Chondrocyte (in vitro differentiated cells): ENCODE measurements at regions not wholly inside any gene's neighbourhood (a gene's known extent, or its start where the extent isn't known, plus 50 kb on each side); places are given as distances from the start of the nearest gene placed in this dataset.

Experiments used
- DNase-seq: peaks from one replicate; pipeline ENCODE4 v3.0.0; 2021; ENCODE audit warnings: mixed read lengths, low spot score
- H3K27ac Mint-ChIP-seq: one replicate; pipeline ENCODE4 v1.8.0; 2021; ENCODE audit warnings: mild to moderate bottlenecking, moderate library complexity, mixed read lengths; ENCODE audit not compliant: unreplicated experiment
- H3K27me3 Mint-ChIP-seq: 2 replicates; pipeline ENCODE4 v1.8.0; 2021; ENCODE audit warnings: low read depth, mixed read lengths
- H3K36me3 Mint-ChIP-seq: 2 replicates; pipeline ENCODE4 v1.8.0; 2021; ENCODE audit warnings: low read depth, mixed read lengths
- H3K4me1 Mint-ChIP-seq: 2 replicates; pipeline ENCODE4 v1.8.0; 2021; ENCODE audit warnings: low read depth, mild to moderate bottlenecking, mixed read lengths
- H3K4me3 Mint-ChIP-seq: one replicate; pipeline ENCODE4 v1.8.0; 2021; ENCODE audit warnings: mild to moderate bottlenecking, moderate library complexity, mixed read lengths; ENCODE audit not compliant: unreplicated experiment
- H3K9me3 Mint-ChIP-seq: 2 replicates; pipeline ENCODE4 v1.8.0; 2021; ENCODE audit warnings: low read depth, mixed read lengths
- TF ChIP-seq, protein P1 (sequence below): fragments of 200-600 bp; sonication (generic); IDR thresholded peaks from 2 replicates; pipeline ENCODE4 v1.5.0; 2021; ENCODE audit warnings: antibody characterized with exemption, mild to moderate bottlenecking, moderate library complexity

DNA sequence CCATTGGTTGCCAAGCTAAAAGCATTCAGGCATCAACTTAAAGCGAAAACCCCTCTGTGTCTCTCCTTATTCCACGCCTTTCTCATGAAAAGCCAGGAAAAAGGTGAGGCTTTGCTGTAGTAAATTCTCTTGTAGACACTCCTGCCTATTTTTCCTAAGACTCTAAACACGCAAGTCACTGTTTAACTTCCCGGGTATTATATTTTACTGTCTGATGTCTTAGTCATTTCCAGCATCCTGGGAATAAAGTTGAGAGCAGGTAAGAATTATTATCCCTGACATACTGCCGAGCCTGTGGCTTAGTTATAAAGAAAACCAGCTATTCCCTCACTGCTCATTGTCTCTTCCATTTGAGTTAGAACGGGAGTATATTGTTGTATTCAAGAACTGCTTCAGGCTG is 112.4 kb upstream of the GATA6 start:
- Mint-ChIP-seq H3K36me3 (peaks cover 7% of the 10 kb centered on the region), H3K27ac (no peak overlapping the region), H3K27me3 (peaks cover 6% of the 10 kb centered on the region), H3K4me1 (no peaks in the 10 kb centered on the region), H3K4me3 (no peak overlapping the region), H3K9me3 (peaks cover 9% of the 10 kb centered on the region)
- no peak for DNase-seq
- TF ChIP-seq, protein P1, sequence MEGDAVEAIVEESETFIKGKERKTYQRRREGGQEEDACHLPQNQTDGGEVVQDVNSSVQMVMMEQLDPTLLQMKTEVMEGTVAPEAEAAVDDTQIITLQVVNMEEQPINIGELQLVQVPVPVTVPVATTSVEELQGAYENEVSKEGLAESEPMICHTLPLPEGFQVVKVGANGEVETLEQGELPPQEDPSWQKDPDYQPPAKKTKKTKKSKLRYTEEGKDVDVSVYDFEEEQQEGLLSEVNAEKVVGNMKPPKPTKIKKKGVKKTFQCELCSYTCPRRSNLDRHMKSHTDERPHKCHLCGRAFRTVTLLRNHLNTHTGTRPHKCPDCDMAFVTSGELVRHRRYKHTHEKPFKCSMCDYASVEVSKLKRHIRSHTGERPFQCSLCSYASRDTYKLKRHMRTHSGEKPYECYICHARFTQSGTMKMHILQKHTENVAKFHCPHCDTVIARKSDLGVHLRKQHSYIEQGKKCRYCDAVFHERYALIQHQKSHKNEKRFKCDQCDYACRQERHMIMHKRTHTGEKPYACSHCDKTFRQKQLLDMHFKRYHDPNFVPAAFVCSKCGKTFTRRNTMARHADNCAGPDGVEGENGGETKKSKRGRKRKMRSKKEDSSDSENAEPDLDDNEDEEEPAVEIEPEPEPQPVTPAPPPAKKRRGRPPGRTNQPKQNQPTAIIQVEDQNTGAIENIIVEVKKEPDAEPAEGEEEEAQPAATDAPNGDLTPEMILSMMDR = no peak

DNA sequence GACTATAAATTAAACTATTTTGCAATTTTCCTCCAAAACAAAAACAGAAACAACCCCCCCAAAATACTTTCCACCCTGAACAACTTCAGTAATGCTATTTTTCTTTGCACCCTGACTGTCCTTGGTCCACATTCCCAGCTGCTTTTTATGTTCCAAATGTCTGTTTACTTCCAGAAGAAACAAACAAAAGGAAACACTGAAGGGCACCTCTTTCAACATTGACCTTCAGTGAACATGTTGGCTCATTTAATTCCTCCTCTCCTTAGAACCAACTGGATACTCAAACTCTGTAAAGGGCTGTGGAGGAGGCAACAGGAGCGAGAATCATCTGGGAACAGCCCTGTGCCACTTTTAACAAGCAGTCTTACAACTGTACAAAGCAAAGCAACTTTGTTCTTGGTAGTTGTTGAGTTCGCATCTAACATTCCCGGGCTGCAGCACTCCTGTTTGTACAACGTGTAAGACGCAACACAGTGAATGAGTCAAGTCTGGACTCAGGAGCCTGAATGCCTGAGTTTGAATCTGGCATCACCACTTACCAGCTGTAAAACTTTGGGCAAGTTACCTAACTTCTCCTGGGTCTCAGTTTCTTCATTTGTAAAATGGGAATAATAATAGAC is 111.4 kb upstream of the GATA6 start:
- no peak for DNase-seq
- Mint-ChIP-seq H3K36me3 (peaks cover 7% of the 10 kb centered on the region), H3K4me1 (no peaks in the 10 kb centered on the region), H3K27ac (no peak overlapping the region), H3K27me3 (peaks cover 8% of the 10 kb centered on the region), H3K9me3 (peaks cover 9% of the 10 kb centered on the region), H3K4me3 (no peak overlapping the region)
- TF ChIP-seq, protein P1 = no peak

GRCh38 chr18:22060361-22060760 is 109.0 kb upstream of the GATA6 start:
- peaks cover 8% of the 10 kb centered on the region for H3K27me3 Mint-ChIP-seq
- H3K36me3 Mint-ChIP-seq = peaks cover 2% of the 10 kb centered on the region
- TF ChIP-seq, protein P1 = no peak
- no peak overlapping the region for H3K27ac Mint-ChIP-seq
- H3K4me1 Mint-ChIP-seq = no peaks in the 10 kb centered on the region
- no peak overlapping the region for H3K4me3 Mint-ChIP-seq
- H3K9me3 Mint-ChIP-seq = no peaks in the 10 kb centered on the region
- no peak for DNase-seq

GRCh38 chr18:22063102-22063501 is 106.3 kb upstream of the GATA6 start:
- Mint-ChIP-seq H3K9me3 (no peaks in the 10 kb centered on the region), H3K4me1 (no peaks in the 10 kb centered on the region), H3K27me3 (peaks cover 12% of the 10 kb centered on the region), H3K36me3 (no peaks in the 10 kb centered on the region), H3K4me3 (no peak overlapping the region), H3K27ac (no peak overlapping the region)
- no peak for DNase-seq
- TF ChIP-seq, protein P1 = no peak

- H3K4me3 Mint-ChIP-seq = no peak overlapping the region
- no peak overlapping the region for H3K27ac Mint-ChIP-seq
- TF ChIP-seq, protein P1 = no peak
- DNase-seq = no peak
- peaks cover 14% of the 10 kb centered on the region for H3K27me3 Mint-ChIP-seq
- H3K36me3 Mint-ChIP-seq = no peaks in the 10 kb centered on the region
- no peaks in the 10 kb centered on the region for H3K9me3 Mint-ChIP-seq
- H3K4me1 Mint-ChIP-seq = no peaks in the 10 kb centered on the region
Measured at GRCh38 chr18:22063672-22064071, 105.7 kb upstream of the GATA6 start.
